GM10248 (cell line): ENCODE measurements at regions not wholly inside any gene's neighbourhood (a gene's known extent, or its start where the extent isn't known, plus 50 kb on each side); places are given as distances from the start of the nearest gene placed in this dataset.

Experiments used
- CTCF ChIA-PET: fragments of 300-600 bp; sonication (Branson Sonifier 250); formaldehyde crosslinking; extraction: SDS; loops from one replicate; lab custom pipeline; 2021; ENCODE audit warnings: antibody characterized with exemption; lab: Yijun Ruan, JAX
- POLR2A ChIA-PET: fragments of 350-650 bp; sonication (Branson Sonifier 250); formaldehyde crosslinking; extraction: SDS; loops from one replicate; lab custom pipeline; 2020; ENCODE audit warnings: antibody characterized with exemption; lab: Yijun Ruan, JAX
- DNase-seq: peaks from one replicate; pipeline ENCODE4 v3.0.0; 2012; ENCODE audit errors: extremely low spot score
- TF ChIP-seq, protein P1 (sequence below): IDR thresholded peaks from 2 replicates; pipeline ENCODE4 v1.5.1; 2012; ENCODE audit warnings: mild to moderate bottlenecking, low read depth; ENCODE audit errors: extremely low read depth, missing control alignments, control extremely low read depth

DNA sequence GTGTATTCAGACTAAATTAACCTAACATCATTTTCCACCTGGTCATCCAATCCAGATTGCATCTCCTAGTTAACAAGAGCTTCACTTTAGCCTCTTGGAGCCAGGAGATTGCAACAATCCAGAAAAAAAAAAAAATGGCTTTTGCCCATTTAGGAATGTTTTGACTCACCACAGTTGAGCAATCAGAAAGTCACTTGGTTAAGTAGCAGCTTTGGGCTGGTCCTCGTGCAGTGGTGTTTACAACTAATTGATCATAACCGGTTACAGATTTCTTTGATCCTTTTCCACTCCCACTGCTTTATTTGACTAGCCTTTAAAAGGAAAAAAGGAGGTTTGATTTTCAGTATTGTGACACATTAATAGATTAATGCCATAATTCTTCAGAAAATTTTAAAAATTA is 688.8 kb upstream of the CCDC54 start:
- ChIA-PET CTCF (interaction anchor here (1.3 kb wide), 1 partner anchor 9 kb away, joined by 4 read pairs; no protein-coding TSS in a partner anchor), POLR2A (no interaction called here)
- TF ChIP-seq, protein P1, sequence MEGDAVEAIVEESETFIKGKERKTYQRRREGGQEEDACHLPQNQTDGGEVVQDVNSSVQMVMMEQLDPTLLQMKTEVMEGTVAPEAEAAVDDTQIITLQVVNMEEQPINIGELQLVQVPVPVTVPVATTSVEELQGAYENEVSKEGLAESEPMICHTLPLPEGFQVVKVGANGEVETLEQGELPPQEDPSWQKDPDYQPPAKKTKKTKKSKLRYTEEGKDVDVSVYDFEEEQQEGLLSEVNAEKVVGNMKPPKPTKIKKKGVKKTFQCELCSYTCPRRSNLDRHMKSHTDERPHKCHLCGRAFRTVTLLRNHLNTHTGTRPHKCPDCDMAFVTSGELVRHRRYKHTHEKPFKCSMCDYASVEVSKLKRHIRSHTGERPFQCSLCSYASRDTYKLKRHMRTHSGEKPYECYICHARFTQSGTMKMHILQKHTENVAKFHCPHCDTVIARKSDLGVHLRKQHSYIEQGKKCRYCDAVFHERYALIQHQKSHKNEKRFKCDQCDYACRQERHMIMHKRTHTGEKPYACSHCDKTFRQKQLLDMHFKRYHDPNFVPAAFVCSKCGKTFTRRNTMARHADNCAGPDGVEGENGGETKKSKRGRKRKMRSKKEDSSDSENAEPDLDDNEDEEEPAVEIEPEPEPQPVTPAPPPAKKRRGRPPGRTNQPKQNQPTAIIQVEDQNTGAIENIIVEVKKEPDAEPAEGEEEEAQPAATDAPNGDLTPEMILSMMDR = no peak
- DNase-seq = no peak

DNA sequence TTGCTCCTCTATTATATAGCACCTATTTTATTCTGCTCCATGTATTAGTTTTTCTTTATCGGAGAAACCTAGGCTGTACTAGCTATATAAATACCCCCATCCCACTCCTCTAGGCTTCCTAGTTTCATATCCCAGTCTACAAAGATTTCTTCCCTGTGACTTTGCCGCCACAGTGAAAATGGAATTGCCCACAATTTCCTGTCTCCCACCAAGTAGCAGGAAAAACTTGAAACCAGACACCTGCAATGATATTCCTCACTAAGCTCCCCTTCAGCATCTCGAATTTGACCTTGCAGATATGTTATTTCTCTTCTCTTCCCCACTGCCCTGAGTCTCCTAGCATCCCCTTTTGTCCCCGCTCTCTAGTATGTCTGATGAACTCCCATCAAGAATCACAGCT is 685.8 kb upstream of the CCDC54 start:
- TF ChIP-seq, protein P1 = no peak
- CTCF ChIA-PET = interaction anchor here (1.3 to 1.7 kb wide), 2 partner anchors 9 to 34 kb away, joined by 4 read pairs; no protein-coding TSS in a partner anchor
- POLR2A ChIA-PET = no interaction called here
- no peak for DNase-seq

DNA sequence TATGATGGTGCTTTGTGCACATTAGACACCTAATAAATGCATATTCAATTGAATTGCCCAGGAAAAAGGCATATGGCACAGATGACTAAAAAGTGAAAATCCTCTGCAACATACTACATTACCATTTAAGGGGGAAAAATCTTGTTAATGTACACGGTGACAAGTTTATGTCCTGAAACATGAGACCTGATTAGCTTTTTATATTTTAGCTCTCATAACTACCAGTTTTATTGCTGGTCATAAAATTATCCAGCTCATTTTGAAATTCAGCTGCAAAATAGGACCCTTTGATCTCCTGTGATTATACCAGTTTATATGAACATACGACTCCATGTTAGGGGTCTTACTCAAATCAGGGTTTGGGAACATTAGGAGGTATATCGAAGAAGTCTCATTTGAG is 684.6 kb upstream of the CCDC54 start:
- CTCF ChIA-PET = interaction anchor here (1.7 kb wide), 1 partner anchor 32 kb away, joined by 4 read pairs; no protein-coding TSS in a partner anchor
- TF ChIP-seq, protein P1 = no peak
- no peak for DNase-seq
- POLR2A ChIA-PET = no interaction called here

DNA sequence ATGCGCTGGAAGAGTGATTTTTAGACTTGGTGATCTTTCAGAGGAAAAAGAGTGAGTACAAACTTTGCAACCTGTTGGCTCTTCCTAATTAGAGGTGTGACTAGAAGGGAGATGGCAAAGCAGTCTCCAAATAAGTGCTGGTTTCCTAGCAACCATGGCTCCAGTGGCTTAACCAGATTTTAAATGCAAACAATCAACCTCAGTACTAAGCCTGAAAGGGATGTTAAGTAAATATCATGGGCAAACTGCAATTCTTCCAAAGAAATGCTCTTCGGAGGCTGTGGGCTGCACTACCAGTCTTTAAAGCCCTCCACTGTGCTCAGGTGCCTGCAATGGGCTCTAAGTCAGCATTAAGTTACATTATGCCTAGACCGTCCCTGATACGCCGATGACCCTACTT is 678.1 kb upstream of the CCDC54 start:
- POLR2A ChIA-PET = no interaction called here
- CTCF ChIA-PET = no interaction called here

DNA sequence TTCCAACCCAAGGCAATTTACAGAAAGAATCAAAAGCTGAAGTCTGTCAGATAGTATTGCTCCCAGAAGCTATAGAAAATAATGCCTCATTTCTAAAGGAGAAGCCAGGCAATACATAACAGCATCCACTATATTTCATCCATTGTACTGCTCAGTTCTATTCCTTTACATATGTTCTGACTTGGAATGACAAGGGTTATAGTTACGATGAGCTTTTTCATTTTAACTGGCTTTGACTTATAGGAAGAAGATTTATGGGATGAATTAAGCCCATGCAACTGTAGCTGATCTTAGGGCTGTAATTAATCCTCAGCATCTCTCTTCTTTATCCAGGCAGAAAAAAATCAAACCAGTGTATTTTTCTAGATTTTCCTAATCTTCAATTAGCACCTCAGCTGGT is 676.3 kb upstream of the CCDC54 start:
- CTCF ChIA-PET = interaction anchor here (1.2 to 2.3 kb wide), 2 partner anchors 9 to 10 kb away, joined by 4 to 8 read pairs; no protein-coding TSS in a partner anchor
- POLR2A ChIA-PET = no interaction called here
- TF ChIP-seq, protein P1 = no peak
- DNase-seq = no peak

More for the DNA sequence above, 678.1 kb upstream of the CCDC54 start:
- TF ChIP-seq, protein P1 = no peak
- no peak for DNase-seq

GRCh38 chr3:106703524-106703923 is 673.7 kb upstream of the CCDC54 start:
- no peak for DNase-seq
- CTCF ChIA-PET = no interaction called here
- TF ChIP-seq, protein P1 = no peak
- POLR2A ChIA-PET = no interaction called here
